Right lobe of liver (tissue), 6 donors: ENCODE measurements at regions not wholly inside any gene's neighbourhood (a gene's known extent, or its start where the extent isn't known, plus 50 kb on each side); places are given as distances from the start of the nearest gene placed in this dataset.

ENCODE experiments used
- ATAC-seq, 4 donors: fragments of 200-7000 bp; cut with Tn5 transposase; one replicate each; pipeline ENCODE4 v1.9.1; 2020; ENCODE audit warnings: mild to moderate bottlenecking in 4 of 4, moderate library complexity in 4 of 4
- DNase-seq, 3 donors: peaks; one replicate each; pipeline ENCODE4 v3.0.0-alpha.2; 2020
- H3K27ac ChIP-seq, 3 donors: fragments of 200-600 bp; one replicate each; pipeline ENCODE4 v1.8.0; 2022
- H3K27me3 ChIP-seq, 2 donors: fragments of 200-600 bp; one replicate each; pipeline ENCODE4 v1.8.0; 2022
- H3K36me3 ChIP-seq, 4 donors: fragments of 200-600 bp; sonication (generic) in 1 of 4; one replicate each; pipeline versions ENCODE4 v1.5.1 to v1.8.0; 2017 to 2022; ENCODE audit warnings: control low read depth in 1 of 4
- H3K4me1 ChIP-seq, 4 donors: fragments of 200-600 bp; sonication (generic) in 1 of 4; one replicate each; pipeline versions ENCODE4 v1.5.1 to v1.8.0; 2017 to 2022; ENCODE audit warnings: control low read depth in 1 of 4
- H3K4me3 ChIP-seq, 3 donors: fragments of 200-600 bp; one replicate each; pipeline ENCODE4 v1.8.0; 2022
- H3K9me3 ChIP-seq, 4 donors: fragments of 200-600 bp; sonication (generic) in 1 of 4; one replicate each; pipeline versions ENCODE4 v1.5.1 to v1.8.0; 2017 to 2022; ENCODE audit warnings: control low read depth in 1 of 4
- CTCF ChIP-seq, 4 donors: fragments of 200-600 bp in 3 of 4; fragments of 450-650 bp in 1 of 4; IDR thresholded peaks; one replicate each; pipeline versions ENCODE4 v1.5.1 to v1.8.0; 2016 to 2022; ENCODE audit warnings: antibody characterized with exemption in 4 of 4, mild to moderate bottlenecking in 2 of 4
- POLR2A ChIP-seq: fragments of 450-650 bp; IDR thresholded peaks from one replicate; pipeline ENCODE4 v1.6.1; 2017; ENCODE audit warnings: antibody characterized with exemption, mild to moderate bottlenecking
- WGBS: methylation state at CpG from one replicate; pipeline ENCODE4 v1.1.6; 2018; ENCODE audit warnings: low coverage, low lambda C conversion rate; ENCODE audit not compliant: insufficient coverage; ENCODE audit errors: missing lambda C conversion rate; 5-methylcytosine and 5-hydroxymethylcytosine counted together
- intact Hi-C, 2 donors: fragments of 100-400 bp; cut with DNase I; formaldehyde crosslinking; loops; one replicate each; pipeline versions ENCODE4 v1.11.2 to v1.14.1; 2022
- donor health status: DM: no; HTN: yes; CAD: no.
- donor health status: DM: no; HTN: no; CAD: no.
- donor health status: DM: no; HTN: no; CAD: no.
- donor health status: DM: no; HTN: yes; CAD: no.
- donor health status: DM: no; HTN: yes; CAD: no.

GRCh38 chr5:169408731-169409130 lies 107.8 kb upstream of the SLIT3 start:
- no peaks in the 10 kb centered on the region for H3K9me3 ChIP-seq
- no peaks in the 10 kb centered on the region for H3K36me3 ChIP-seq
- DNase-seq, result no peak
- intact Hi-C loops, result no loop called here
- TF ChIP-seq POLR2A, result no peak
- no peak for TF ChIP-seq CTCF (IDR thresholded peaks at IDR 0.05)
- no peak overlapping the region for H3K4me3 ChIP-seq
- 33% methylated on average over 1 of the region's 1 CpG for WGBS
- no peaks in the 10 kb centered on the region for H3K27me3 ChIP-seq
- no peak overlapping the region for H3K27ac ChIP-seq
- ATAC-seq, result no peak
- no peaks in the 10 kb centered on the region for H3K4me1 ChIP-seq

GRCh38 chr5:169408171-169408570 lies 107.2 kb upstream of the SLIT3 start:
- ATAC-seq (no peak), DNase-seq (no peak)
- intact Hi-C loops, result no loop called here
- WGBS, result 60% methylated on average over 4 of the region's 4 CpGs
- no peak overlapping the region for H3K4me3 ChIP-seq
- no peak overlapping the region for H3K27ac ChIP-seq
- H3K4me1 ChIP-seq, result no peaks in the 10 kb centered on the region
- no peaks in the 10 kb centered on the region for H3K9me3 ChIP-seq
- no peaks in the 10 kb centered on the region for H3K36me3 ChIP-seq
- H3K27me3 ChIP-seq, result no peaks in the 10 kb centered on the region
- TF ChIP-seq POLR2A, result no peak
- no peak for TF ChIP-seq CTCF (IDR thresholded peaks at IDR 0.05)

GRCh38 chr5:169404223-169404622 lies 103.3 kb upstream of the SLIT3 start:
- intact Hi-C loops, result no loop called here
- H3K9me3 ChIP-seq, result no peaks in the 10 kb centered on the region
- no peak for TF ChIP-seq POLR2A
- TF ChIP-seq CTCF (IDR thresholded peaks at IDR 0.05), result no peak
- no peak overlapping the region for H3K4me3 ChIP-seq
- H3K27ac ChIP-seq, result no peak overlapping the region
- H3K36me3 ChIP-seq, result no peaks in the 10 kb centered on the region
- no peaks in the 10 kb centered on the region for H3K27me3 ChIP-seq
- ATAC-seq (no peak), DNase-seq (no peak)
- H3K4me1 ChIP-seq, result no peaks in the 10 kb centered on the region
- 18% methylated on average over 2 of the region's 3 CpGs for WGBS

GRCh38 chr5:169398515-169398914 lies 97.6 kb upstream of the SLIT3 start:
- Histone ChIP-seq H3K4me3 (no peak overlapping the region), H3K27me3 (no peaks in the 10 kb centered on the region)
- WGBS, result 20% methylated on average over 1 of the region's 1 CpG

More at GRCh38 chr5:169398515-169398914, 97.6 kb upstream of the SLIT3 start:
- Histone ChIP-seq H3K9me3 (no peaks in the 10 kb centered on the region), H3K27ac (no peak overlapping the region), H3K36me3 (no peaks in the 10 kb centered on the region), H3K4me1 (no peaks in the 10 kb centered on the region)
- no peak for ATAC-seq
- TF ChIP-seq CTCF (IDR thresholded peaks at IDR 0.05) (no peak), POLR2A (no peak)
- DNase-seq, result no peak
- intact Hi-C loops, result no loop called here
